ENCODE measurements at regions not wholly inside any gene's neighbourhood (a gene's known extent, or its start where the extent isn't known, plus 50 kb on each side); places are given as distances from the start of the nearest gene placed in this dataset.
"Not testable (repeated sequence)": the region's sequence is repeated elsewhere in the genome, so short reads cannot be mapped to it uniquely, and the experiment has no call there.

- in situ Hi-C loops (cut with HindIII; ENCODE audit: low sequenced_read_pairs), result no loop called here
These were observed 282.5 kb upstream of the IRX4 start for GRCh38 chr5:2165203-2165602.

GRCh38 chr5:2164586-2164985, 281.9 kb upstream of the IRX4 start:
- in situ Hi-C loops (cut with HindIII; ENCODE audit: low sequenced_read_pairs), result no loop called here

More at GRCh38 chr5:2165203-2165602, 282.5 kb upstream of the IRX4 start:
- DNase-seq (ENCODE audit: low spot score), result no peak

GRCh38 chr5:2163940-2164490, 281.3 kb upstream of the IRX4 start:
- in situ Hi-C loops (cut with HindIII; ENCODE audit: low sequenced_read_pairs), result no loop called here
- DNase-seq (ENCODE audit: low spot score), result no peak

More at GRCh38 chr5:2164586-2164985, 281.9 kb upstream of the IRX4 start:
- DNase-seq (ENCODE audit: low spot score), result no peak

DNA sequence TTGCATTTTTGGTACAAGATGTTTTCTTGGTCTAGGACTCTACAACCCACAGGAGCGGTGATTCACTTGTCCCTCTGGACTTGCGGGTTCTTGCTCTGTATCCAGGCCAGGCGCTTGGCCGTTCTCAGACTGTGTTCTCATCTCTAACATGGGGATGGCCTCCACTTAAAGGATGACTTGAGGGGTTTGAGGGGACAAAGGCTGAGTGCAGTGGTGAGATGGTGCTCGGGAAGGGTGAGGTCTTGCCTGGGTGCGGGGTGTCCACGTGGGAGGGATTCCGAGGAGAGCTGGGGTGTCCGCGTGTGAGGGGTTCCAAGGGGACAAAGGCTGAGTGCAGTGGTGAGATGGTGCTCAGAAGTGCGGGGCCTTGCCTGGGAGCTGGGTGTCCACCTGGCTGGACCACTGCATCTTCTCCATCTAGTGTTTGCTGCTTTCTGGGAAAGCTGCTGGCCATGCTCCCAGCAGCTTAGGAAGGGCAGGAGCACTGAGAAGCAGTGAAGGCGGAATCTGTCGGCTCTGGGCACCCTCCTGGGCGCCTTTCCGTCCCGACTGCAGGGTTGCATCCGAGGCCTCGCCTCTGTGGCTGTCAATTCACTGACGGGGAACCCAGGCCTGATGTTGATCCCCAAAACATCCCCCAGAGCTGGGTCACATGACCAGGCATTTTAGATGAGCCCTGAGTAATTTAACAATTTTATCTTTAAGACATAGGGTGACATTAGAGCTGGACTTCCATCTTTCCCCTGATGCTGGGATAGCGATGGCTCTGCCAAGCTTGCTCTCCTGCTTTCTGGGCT, 280.5 kb upstream of the IRX4 start:
- in situ Hi-C loops (cut with HindIII; ENCODE audit: low sequenced_read_pairs), result no loop called here
- no peak for DNase-seq (ENCODE audit: low spot score)

DNA sequence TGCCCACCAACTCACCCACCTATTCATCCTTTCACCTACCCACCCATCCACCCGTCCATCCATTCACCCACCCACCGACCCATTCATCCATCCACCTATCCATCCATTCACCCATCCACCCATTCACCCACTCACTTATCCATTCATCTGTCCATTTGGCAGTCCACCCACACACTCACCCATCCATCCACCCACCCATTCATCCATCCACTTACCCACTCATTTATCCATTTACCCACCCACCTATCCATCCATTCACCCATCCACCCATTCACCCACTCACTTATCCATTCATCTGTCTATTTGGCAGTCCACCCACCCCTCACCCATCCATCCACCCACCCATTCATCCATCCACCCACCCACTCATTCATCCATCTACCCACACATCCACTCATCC, 278.1 kb upstream of the IRX4 start:
- no peak for DNase-seq (ENCODE audit: low spot score)
- in situ Hi-C loops (cut with HindIII; ENCODE audit: low sequenced_read_pairs), result no loop called here

DNA sequence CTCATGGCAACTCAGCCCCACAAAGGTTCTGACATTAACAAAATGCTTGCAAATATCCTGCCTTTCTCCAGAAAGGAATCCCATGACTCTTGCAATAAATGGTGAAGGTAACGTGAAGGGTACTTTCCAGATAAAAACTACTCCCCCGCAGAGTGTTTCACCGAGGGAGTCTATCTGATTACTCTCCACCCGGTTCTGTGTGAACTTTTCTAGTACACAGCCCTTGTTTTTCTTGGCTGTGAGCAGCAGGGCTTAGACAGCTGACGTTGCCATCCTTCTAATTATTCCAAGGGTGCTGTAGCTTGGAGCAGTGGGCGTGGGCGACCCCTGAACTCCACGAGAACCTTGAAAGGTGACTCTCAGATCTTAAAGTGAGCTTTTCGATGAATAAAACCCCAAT, 276.0 kb upstream of the IRX4 start:
- no peak for DNase-seq (ENCODE audit: low spot score)
- in situ Hi-C loops (cut with HindIII; ENCODE audit: low sequenced_read_pairs), result no loop called here

GRCh38 chr5:2158109-2158508, 275.4 kb upstream of the IRX4 start:
- DNase-seq (ENCODE audit: low spot score), result no peak
- in situ Hi-C loops (cut with HindIII; ENCODE audit: low sequenced_read_pairs), result no loop called here

- no peak for DNase-seq (ENCODE audit: low spot score)
- in situ Hi-C loops (cut with HindIII; ENCODE audit: low sequenced_read_pairs), result no loop called here
These were observed 274.6 kb upstream of the IRX4 start for GRCh38 chr5:2157372-2157771.

DNA sequence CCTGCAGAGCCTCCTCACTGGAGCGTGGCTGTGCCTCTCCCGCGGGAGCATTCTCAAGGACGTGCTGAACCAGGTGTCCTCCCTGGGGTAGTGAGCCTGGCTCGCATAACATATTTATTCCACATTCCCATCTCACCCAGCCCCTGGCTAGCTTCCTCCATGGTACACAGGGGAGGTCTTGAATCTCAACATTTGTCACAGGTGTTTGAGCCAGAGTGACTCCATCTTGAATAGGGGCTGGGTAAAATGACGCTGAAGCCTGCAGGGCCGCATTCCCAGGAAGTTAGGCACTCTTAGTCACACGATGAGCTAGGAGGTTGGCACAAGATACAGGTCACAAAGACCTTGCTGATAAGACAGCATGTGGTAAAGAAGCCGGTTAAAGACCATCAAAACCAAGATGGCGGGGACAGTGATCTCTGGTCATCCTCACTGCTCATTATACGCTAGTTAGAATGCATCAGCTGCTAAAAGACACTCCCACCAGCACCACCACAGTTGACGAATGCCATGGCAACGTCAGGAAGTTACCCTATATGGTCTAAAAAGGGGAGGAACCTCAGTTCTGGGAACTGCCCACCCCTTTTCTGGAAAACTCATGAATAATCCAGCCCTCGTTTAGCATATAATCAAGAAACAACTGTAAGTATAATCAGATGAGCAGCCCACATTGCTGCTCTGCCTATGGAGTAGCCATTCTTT, 273.8 kb upstream of the IRX4 start:
- DNase-seq (ENCODE audit: low spot score), result no peak
- in situ Hi-C loops (cut with HindIII; ENCODE audit: low sequenced_read_pairs), result no loop called here

GRCh38 chr5:2155556-2155955, 272.8 kb upstream of the IRX4 start:
- no peak for DNase-seq (ENCODE audit: low spot score)
- in situ Hi-C loops (cut with HindIII; ENCODE audit: low sequenced_read_pairs), result no loop called here

DNA sequence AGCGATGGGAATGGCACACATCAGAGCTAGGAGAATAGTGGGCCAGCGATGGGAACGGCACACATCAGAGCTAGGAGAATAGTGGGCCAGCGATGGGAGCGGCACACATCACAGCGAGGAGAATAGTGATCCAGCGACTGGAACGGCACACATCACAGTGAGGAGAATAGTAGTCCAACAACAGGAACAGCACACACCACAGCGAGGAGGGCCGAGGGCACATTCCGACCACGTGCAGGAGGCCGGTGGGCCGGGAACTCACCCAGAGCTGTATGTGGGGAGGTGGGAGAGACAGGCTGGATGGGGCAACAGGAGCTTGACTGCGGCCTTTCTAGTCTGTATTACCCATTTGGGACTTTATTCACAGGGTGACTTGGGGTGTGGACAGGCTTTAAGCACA, 271.1 kb upstream of the IRX4 start:
- in situ Hi-C loops (cut with HindIII; ENCODE audit: low sequenced_read_pairs), result no loop called here
- DNase-seq (ENCODE audit: low spot score), result no peak

DNA sequence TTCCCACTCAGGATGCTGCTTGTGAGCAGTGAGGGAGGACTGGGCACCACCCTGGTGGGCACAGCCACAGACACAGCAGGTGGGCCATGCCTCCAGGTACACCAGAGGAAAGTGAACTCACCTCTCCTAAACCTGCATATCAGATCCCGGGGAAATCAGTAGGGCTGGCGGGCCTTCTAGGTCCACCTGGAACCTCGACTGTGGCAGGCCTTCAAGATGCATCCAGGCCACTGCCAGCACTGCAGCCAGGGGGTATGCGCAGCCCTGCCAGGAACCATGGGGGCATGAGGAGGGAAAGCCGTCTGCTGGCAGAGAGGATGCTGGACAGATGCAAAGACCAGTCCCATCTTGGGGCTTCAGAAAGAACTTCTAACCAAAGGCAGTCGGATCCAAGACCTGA, 270.6 kb upstream of the IRX4 start:
- in situ Hi-C loops (cut with HindIII; ENCODE audit: low sequenced_read_pairs), result no loop called here
- no peak for DNase-seq (ENCODE audit: low spot score)

GRCh38 chr5:2151301-2151888, 268.7 kb upstream of the IRX4 start:
- in situ Hi-C loops (cut with HindIII; ENCODE audit: low sequenced_read_pairs); DNase-seq (ENCODE audit: low spot score): not testable (repeated sequence)

DNA sequence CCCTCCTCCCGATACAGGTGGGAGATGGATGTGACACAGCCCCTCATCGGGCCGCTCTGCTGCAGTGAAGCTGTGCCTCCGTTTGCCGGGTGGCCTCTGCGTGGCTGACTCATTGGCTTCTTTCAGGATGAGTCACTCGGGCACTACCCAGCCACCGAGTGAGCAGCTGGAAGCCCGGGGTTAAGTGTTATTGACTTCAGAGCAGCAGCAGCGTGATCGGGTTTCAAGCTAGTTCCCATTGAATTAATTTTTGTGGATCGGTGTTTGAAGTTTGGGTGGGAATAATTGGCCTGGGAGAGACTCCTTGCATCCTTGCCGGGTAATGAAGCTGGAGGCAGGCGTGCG, 266.4 kb upstream of the IRX4 start:
- no peak for DNase-seq (ENCODE audit: low spot score)
- in situ Hi-C loops (cut with HindIII; ENCODE audit: low sequenced_read_pairs), result no loop called here

DNA sequence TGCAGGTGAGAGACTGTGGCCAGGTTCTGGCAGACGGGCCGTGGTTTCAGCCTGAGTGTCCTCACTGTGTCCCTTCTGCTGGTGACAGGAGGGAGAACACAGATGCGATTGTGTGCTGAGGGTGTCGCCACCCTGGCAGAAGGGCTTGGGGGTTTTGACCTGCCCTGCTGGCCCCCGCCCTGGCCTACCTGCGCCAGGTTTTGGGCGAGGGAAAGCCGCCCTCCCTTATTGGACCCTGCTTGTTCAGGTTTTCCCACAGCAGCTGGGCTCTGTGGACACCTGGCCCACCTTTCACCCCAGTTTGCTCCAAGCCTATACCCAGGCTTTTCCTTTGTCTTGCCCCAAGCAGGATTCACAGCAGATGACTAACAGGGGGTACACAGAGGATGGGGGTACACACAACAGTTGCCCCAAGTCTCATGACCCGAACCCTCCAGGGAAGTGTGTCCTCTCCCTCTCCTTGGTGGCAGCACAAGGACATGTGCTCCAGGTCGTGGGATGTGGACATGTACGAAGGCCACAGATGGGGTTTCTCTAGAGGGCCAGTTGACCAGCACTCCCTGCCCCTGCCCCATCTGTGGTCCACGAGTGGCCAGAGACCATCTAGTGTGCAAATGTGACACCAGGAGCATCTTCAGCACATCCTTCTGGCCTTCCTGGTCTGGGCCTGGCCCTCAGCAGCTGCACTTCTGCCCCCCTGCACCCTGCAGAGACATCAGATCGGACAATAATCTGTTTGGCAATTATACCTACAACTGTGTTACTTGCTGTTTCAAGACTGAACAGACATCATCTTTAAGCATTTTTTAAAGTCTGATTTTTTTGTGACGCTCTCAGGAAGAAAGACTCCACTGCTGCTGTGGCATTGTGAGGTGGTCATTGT, 265.8 kb upstream of the IRX4 start:
- no peak for DNase-seq (ENCODE audit: low spot score)
- in situ Hi-C loops (cut with HindIII; ENCODE audit: low sequenced_read_pairs), result no loop called here

DNA sequence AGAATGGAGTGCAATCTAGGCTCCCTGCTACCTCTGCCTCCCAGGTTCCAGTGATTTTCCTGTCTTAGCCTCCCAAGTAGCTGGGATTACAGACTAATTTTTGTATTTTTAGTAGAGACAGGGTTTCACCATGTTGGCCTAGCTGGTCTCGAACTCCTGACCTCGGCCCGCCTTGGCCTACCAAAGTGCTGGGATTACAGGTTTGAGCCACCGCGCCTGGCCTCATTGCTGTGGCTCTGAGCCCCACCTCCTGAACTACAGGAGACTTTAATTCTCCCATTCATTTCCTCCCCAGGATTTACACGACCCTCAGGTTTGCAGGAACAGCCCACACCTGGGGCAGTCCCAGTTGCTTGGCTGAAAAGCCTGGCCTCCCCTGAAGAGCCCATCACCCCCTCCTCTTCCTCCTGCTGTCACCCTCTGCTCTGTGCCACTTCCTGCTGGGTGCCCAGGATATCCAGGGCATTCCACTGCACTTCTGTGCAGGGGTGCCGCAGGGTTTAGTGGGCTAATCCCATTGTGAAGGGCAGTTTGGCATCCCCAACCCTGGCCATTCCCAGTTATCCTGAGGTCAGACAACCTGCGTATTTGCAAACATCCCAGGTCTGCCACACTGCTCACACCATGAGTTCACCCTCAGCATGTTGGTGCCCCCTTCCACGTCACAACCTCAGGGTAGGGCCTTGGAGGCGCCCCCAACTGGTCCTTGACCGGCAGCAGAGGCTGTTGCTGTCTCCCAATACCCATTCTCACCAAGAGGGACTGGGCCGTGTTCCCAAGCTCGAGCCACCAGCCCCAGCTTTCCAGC, 265.0 kb upstream of the IRX4 start:
- in situ Hi-C loops (cut with HindIII; ENCODE audit: low sequenced_read_pairs), result no loop called here
- DNase-seq (ENCODE audit: low spot score), result no peak

- no peak for DNase-seq (ENCODE audit: low spot score)
These were observed 261.1 kb upstream of the IRX4 start for GRCh38 chr5:2143646-2144353.

DNA sequence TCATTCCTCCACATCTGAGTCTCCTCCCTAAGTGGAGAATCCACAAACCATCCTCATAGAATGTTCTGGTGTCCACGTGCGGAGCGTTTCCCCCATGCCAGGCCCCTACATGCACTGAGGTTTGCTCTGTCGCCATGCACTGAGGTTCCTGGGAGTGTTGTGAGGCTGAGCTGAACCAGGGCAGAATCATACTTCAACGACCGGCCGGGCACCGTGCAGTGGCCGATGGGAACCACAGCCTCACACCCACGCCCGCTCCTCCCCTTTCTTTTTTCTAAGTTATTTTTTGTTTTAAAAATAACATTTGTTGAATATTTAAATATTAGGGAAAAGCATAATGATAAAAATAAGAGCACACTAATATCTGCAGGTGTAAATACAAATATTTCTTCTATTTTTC, 260.4 kb upstream of the IRX4 start:
- DNase-seq (ENCODE audit: low spot score), result no peak
- in situ Hi-C loops (cut with HindIII; ENCODE audit: low sequenced_read_pairs), result no loop called here

More at GRCh38 chr5:2143646-2144353, 261.1 kb upstream of the IRX4 start:
- in situ Hi-C loops (cut with HindIII; ENCODE audit: low sequenced_read_pairs), result no loop called here
